HEK293 (cell line): ENCODE measurements at regions not wholly inside any gene's neighbourhood (a gene's known extent, or its start where the extent isn't known, plus 50 kb on each side); places are given as distances from the start of the nearest gene placed in this dataset.

Source experiments
- CTCF ChIA-PET: fragments of 350-600 bp; formaldehyde crosslinking; extraction: SDS; loops from one replicate; lab custom pipeline; 2021; ENCODE audit warnings: antibody characterized with exemption; lab: Yijun Ruan, JAX
- POLR2A ChIA-PET: fragments of 300-600 bp; formaldehyde crosslinking; extraction: SDS; loops from one replicate; lab custom pipeline; 2020; ENCODE audit warnings: antibody characterized with exemption, inconsistent platforms; lab: Yijun Ruan, JAX
- H3K27ac ChIP-seq: fragments of 200-500 bp; sonication (Bioruptor generic); 2 replicates; pipeline ENCODE4 v1.5.1; 2014; ENCODE audit warnings: low read depth, low read length, control low read depth, inconsistent platforms; ENCODE audit errors: extremely low read depth
- H3K36me3 ChIP-seq, 2 experiments: fragments of 200-500 bp in 1 of 2; sonication (Bioruptor generic) in 1 of 2; 1 replicate in 1 of 2; 2 replicates in 1 of 2; pipeline ENCODE4 v1.5.1; 2014 to 2017; ENCODE audit warnings: inconsistent platforms in 2 of 2, low read length in 2 of 2; ENCODE audit not compliant: control insufficient read depth in 2 of 2, insufficient read depth in 1 of 2
- H3K4me1 ChIP-seq: fragments of 200-500 bp; sonication (Bioruptor generic); 2 replicates; pipeline ENCODE4 v1.5.1; 2014; ENCODE audit warnings: mild to moderate bottlenecking, low read length, inconsistent platforms; ENCODE audit not compliant: control insufficient read depth, insufficient read depth
- H3K4me3 ChIP-seq: 2 replicates; pipeline ENCODE4 v1.5.1; 2011; ENCODE audit warnings: low read depth, mild to moderate bottlenecking, control low read depth, low read length, moderate library complexity
- H3K9me3 ChIP-seq: fragments of 200-500 bp; sonication (Bioruptor generic); 2 replicates; pipeline ENCODE4 v1.5.1; 2014; ENCODE audit warnings: low read depth, low read length, inconsistent platforms; ENCODE audit not compliant: control insufficient read depth, insufficient read depth
- HOXD13 ChIP-seq: sonication (generic); formaldehyde crosslinking; IDR thresholded peaks from 2 replicates; pipeline ENCODE4 v1.8.0; 2022; ENCODE audit warnings: missing genetic modification reagents, borderline replicate concordance
- KLF8 ChIP-seq: fragments of 450-650 bp; formaldehyde crosslinking; IDR thresholded peaks from 2 replicates; pipeline ENCODE4 v1.5.1; 2016; ENCODE audit warnings: missing biosample characterization, missing genetic modification characterization
- SP2 ChIP-seq: fragments of 450-650 bp; formaldehyde crosslinking; IDR thresholded peaks from 2 replicates; pipeline ENCODE4 v1.5.1; 2016; ENCODE audit warnings: missing biosample characterization, missing genetic modification characterization
- ZBTB10 ChIP-seq: fragments of 450-650 bp; formaldehyde crosslinking; IDR thresholded peaks from 2 replicates; pipeline ENCODE4 v1.5.1; 2016; ENCODE audit warnings: missing biosample characterization, missing genetic modification characterization
- ZBTB7A ChIP-seq: fragments of 450-650 bp; formaldehyde crosslinking; IDR thresholded peaks from 2 replicates; pipeline ENCODE4 v1.5.1; 2016; ENCODE audit warnings: low read depth, missing biosample characterization, missing genetic modification characterization
- ZFP69B ChIP-seq: fragments of 450-650 bp; formaldehyde crosslinking; IDR thresholded peaks from 2 replicates; pipeline ENCODE4 v1.5.1; 2016; ENCODE audit warnings: missing biosample characterization, missing genetic modification characterization
- ZNF10 ChIP-seq: fragments of 450-650 bp; formaldehyde crosslinking; IDR thresholded peaks from 2 replicates; pipeline ENCODE4 v1.5.1; 2017; ENCODE audit warnings: missing biosample characterization, missing genetic modification characterization
- ZNF169 ChIP-seq: fragments of 450-650 bp; formaldehyde crosslinking; IDR thresholded peaks from 2 replicates; pipeline ENCODE4 v1.5.1; 2016; ENCODE audit warnings: missing biosample characterization, missing genetic modification characterization
- ZNF639 ChIP-seq: fragments of 450-650 bp; formaldehyde crosslinking; IDR thresholded peaks from 2 replicates; pipeline ENCODE4 v1.5.1; 2016; ENCODE audit warnings: missing biosample characterization, missing genetic modification characterization
- ZNF658 ChIP-seq: fragments of 450-650 bp; formaldehyde crosslinking; IDR thresholded peaks from 2 replicates; pipeline ENCODE4; 2016; ENCODE audit warnings: missing biosample characterization, missing genetic modification characterization
- ZNF707 ChIP-seq: fragments of 450-650 bp; formaldehyde crosslinking; IDR thresholded peaks from 2 replicates; pipeline ENCODE4 v1.5.1; 2016; ENCODE audit warnings: missing biosample characterization, missing genetic modification characterization
- TF ChIP-seq, protein P1 (sequence below): fragments of 450-650 bp; formaldehyde crosslinking; IDR thresholded peaks from 2 replicates; pipeline ENCODE4 v1.5.1; 2017; ENCODE audit warnings: missing biosample characterization, missing genetic modification characterization

- TF ChIP-seq ZNF658 (tag by site-specific recombination) (no peak), ZFP69B (tag by site-specific recombination) (no peak), ZNF707 (tag by site-specific recombination) (no peak), ZNF639 (tag by site-specific recombination) (no peak), SP2 (tag by site-specific recombination) (no peak), ZBTB10 (no peak)
These were observed 146.7 kb upstream of the COL5A1 start (continued) for GRCh38 chr9:134494905-134495304.

- POLR2A ChIA-PET, result no interaction called here
These were observed 145.7 kb upstream of the COL5A1 start for GRCh38 chr9:134495881-134496412.

DNA sequence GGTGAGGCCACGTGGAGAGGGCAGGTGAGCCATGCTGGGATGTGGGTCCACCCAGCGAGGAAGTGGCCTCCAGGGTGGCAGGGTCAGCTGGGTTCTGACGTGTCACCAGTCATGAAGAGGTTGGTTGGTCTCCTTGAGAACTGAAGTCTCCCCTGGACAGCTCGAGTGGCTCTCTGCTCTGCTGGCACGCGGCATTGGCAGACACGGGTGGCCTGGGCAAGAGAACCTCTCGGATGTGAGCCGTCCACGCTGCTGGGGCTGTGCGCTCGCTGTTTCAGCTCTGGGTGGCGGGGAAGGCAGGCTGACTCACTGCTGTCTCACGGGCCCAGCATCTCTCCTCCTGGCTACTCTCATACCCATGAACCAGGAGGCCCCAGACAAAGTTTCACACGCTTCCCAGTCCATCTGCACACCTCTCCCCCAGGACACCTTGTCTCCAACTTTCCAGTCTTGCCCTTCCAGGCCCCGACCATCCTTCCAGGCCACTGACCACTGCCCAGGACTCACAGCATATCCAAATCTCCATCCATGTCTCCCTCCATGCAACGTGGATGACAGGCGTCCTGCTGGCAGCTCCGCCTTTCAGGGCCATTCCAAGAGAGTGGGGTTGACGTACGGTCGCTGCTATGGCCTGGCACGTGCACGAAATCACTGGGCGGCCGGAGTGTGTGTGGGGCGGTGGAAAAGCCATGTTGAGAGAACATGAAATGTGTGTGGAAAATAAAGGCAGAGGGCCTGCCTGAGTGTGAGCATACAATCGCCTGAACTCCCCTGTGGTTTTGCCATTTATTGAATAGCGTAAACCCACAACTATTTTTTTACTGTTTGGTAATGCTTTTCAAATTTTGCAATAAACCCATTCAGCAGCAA lies 145.0 kb upstream of the COL5A1 start:
- Histone ChIP-seq H3K36me3 (no peaks in the 10 kb centered on the region), H3K9me3 (no peaks in the 10 kb centered on the region), H3K4me1 (no peaks in the 10 kb centered on the region), H3K27ac (no peak overlapping the region), H3K4me3 (no peak overlapping the region)
- ChIA-PET CTCF (interaction anchor here (0.7 kb wide), 1 partner anchor 651 kb away, joined by 5 read pairs; no protein-coding TSS in a partner anchor), POLR2A (no interaction called here)
- TF ChIP-seq HOXD13 (CRISPR knock-in tag) (no peak), KLF8 (tag by site-specific recombination) (no peak), ZNF169 (tag by site-specific recombination) (no peak)
- TF ChIP-seq, protein P1, sequence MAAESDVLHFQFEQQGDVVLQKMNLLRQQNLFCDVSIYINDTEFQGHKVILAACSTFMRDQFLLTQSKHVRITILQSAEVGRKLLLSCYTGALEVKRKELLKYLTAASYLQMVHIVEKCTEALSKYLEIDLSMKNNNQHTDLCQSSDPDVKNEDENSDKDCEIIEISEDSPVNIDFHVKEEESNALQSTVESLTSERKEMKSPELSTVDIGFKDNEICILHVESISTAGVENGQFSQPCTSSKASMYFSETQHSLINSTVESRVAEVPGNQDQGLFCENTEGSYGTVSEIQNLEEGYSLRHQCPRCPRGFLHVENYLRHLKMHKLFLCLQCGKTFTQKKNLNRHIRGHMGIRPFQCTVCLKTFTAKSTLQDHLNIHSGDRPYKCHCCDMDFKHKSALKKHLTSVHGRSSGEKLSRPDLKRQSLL, result no peak

More at GRCh38 chr9:134495881-134496412, 145.7 kb upstream of the COL5A1 start:
- no peaks in the 10 kb centered on the region for H3K4me1 ChIP-seq
- CTCF ChIA-PET, result no interaction called here
- H3K9me3 ChIP-seq, result no peaks in the 10 kb centered on the region
- TF ChIP-seq ZBTB7A (tag by site-specific recombination) (no peak), ZFP69B (tag by site-specific recombination) (no peak), ZNF10 (tag by site-specific recombination) (no peak)
- TF ChIP-seq, protein P1, result no peak
- H3K4me3 ChIP-seq, result no peak overlapping the region
- H3K27ac ChIP-seq, result no peak overlapping the region
- no peaks in the 10 kb centered on the region for H3K36me3 ChIP-seq
